GM08714 (cell line): ENCODE measurements at regions not wholly inside any gene's neighbourhood (a gene's known extent, or its start where the extent isn't known, plus 50 kb on each side); places are given as distances from the start of the nearest gene placed in this dataset.
"Not testable (repeated sequence)": the region's sequence is repeated elsewhere in the genome, so short reads cannot be mapped to it uniquely, and the experiment has no call there.

Source experiments
- H3K4me3 ChIP-seq: fragments of 200-500 bp; sonication (Bioruptor generic); 2 replicates; pipeline ENCODE4 v1.5.1; 2014; ENCODE audit warnings: mild to moderate bottlenecking, low read length, inconsistent platforms
- ZNF274 ChIP-seq: IDR thresholded peaks from 2 replicates; pipeline ENCODE4 v1.6.1; 2012; ENCODE audit warnings: mild to moderate bottlenecking, low read depth, low read length

GRCh38 chr21:17128132-17128531, 384.7 kb upstream of the CXADR start:
- no peak overlapping the region for H3K4me3 ChIP-seq
- TF ChIP-seq ZNF274 = no peak

DNA sequence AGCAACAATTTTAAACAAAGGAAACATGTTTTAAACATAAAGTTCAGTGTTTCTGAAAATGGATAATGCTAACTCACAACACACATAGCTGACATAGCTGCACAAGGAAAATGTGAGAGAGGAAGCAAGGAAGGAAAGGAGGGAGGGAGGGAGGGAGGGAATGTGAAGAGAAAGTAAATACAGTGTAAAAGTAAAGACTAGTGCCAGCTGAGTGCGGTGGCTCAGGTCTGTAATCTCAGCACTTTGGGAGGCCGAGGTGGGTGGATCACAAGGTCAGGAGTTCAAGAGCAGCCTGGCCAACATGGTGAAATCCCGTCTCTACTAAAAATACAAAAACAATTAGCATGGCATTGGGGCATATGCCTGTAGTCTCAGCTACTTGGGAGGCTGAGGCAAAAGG, 373.7 kb upstream of the CXADR start:
- not testable (repeated sequence) for H3K4me3 ChIP-seq

- TF ChIP-seq ZNF274 = no peak
- no peak overlapping the region for H3K4me3 ChIP-seq
Measured at GRCh38 chr21:17139696-17140095, 373.1 kb upstream of the CXADR start.

- TF ChIP-seq ZNF274 = no peak
- H3K4me3 ChIP-seq = no peak overlapping the region
Measured at GRCh38 chr21:17146426-17146825, 366.4 kb upstream of the CXADR start.

DNA sequence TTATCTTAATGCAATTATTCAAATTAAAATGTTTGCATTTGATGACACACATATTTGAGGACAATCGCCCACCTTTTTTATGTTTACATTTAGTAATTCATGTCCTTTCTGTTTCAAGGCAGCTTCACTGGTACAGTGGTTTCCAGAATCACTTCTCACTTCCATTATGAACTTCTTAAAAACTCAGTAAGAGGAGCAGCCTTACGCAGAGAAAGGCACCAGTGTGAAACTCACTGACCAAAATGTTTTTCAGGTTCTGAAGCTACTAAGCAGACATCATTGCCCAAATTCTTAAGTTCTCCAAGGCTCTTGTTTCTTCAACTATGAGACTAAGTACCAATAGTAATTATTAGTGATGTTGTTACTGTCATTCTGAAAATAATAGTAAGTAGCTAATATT, 353.1 kb upstream of the CXADR start:
- H3K4me3 ChIP-seq = no peak overlapping the region
- no peak for TF ChIP-seq ZNF274

DNA sequence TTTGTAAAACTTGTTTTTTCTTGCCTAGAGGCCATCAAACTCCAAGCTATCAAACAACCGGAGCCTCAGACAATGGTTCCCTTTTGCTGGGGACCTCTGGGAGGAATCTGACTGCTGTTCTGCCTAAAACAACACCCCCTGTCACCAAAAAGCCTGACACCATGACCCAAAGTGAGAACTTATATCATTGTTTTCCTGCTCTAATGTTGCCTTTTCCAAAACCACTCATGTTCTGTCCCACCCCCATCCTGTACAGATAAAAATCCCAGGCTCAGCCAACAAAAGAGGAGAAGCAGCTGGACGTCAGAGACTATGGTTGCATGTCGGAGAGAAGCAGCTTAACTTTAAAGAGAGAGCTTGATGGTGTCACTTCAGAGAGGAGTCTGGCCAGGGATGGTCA, 327.2 kb upstream of the CXADR start:
- TF ChIP-seq ZNF274 = no peak
- no peak overlapping the region for H3K4me3 ChIP-seq

DNA sequence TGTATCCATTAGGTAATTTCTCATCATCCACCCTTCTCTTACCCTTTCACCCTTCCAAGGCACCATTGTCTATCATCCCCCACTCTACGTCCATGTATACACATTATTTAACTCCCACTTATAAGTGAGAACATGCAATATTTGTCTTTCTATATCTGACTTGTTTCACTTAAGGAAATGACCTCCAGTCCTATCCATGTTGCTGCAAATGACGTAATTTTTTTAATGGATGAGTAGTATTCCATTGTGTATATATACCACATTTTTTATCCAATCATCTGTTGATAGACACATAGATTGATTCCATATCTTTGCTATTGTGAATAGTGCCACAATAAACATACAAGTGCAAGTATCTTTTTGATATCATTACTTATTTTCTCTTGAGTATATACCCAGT, 322.9 kb upstream of the CXADR start:
- H3K4me3 ChIP-seq = no peak overlapping the region
- no peak for TF ChIP-seq ZNF274

DNA sequence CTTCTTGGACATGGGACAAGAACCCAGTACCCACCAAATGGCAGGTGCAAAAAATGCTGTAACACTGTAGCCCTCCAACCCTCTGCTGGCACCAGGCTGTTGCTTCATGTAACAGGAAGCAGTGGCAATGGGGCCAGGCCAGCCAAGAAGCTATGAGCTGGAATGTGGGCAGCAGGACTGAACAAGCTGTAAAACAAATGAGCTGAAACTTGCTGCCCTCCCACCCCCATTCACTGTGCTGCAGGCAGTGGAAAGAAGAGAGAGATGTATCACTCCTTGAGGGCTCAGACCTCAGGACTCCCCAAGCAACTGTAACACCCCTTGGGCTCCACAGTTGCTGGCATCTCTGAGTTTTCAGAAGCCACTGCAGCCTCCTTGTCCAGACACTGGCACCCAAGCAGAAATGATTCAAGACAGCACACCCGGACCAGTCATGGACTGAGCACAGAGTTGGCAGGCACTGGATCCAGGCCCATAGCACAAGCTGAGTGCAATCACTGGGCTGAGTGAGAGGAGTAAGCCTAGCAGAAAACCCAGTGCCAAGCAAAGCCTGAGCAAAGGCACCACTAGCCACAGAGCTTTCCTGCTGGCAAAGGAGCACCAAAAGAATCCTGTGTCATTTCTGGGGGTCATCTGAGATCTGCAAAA, 321.4 kb upstream of the CXADR start:
- no peak for TF ChIP-seq ZNF274
- no peak overlapping the region for H3K4me3 ChIP-seq

- H3K4me3 ChIP-seq = no peak overlapping the region
- no peak for TF ChIP-seq ZNF274
Measured at GRCh38 chr21:17195351-17195750, 317.5 kb upstream of the CXADR start.

GRCh38 chr21:17195976-17196375, 316.9 kb upstream of the CXADR start:
- no peak for TF ChIP-seq ZNF274
- H3K4me3 ChIP-seq = no peak overlapping the region

- H3K4me3 ChIP-seq = no peak overlapping the region
- TF ChIP-seq ZNF274 = no peak
Measured at GRCh38 chr21:17196623-17197022, 316.2 kb upstream of the CXADR start.

DNA sequence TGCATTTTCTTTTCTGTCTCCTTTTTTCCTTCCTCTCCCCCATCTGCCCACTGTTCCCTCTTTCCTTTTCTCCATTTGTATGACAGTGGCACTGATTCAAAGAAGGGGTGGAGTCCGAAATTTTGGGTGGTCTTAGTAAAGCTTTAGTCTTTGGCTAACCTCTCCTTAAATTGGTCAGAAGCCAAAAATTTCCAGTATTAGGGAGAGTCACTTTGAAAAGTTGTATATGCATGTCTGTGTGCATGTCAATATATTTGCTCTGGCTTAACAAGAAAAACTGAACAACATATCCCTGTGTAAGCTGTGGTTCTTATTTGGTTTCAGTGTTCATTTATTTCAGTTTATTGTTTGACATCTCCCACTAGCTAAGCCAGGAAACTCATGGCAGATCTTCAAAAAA, 314.8 kb upstream of the CXADR start:
- no peak overlapping the region for H3K4me3 ChIP-seq
- no peak for TF ChIP-seq ZNF274

- TF ChIP-seq ZNF274 = no peak
- H3K4me3 ChIP-seq = no peak overlapping the region
Measured at GRCh38 chr21:17200250-17200649, 312.6 kb upstream of the CXADR start.

- H3K4me3 ChIP-seq = no peak overlapping the region
- TF ChIP-seq ZNF274 = no peak
Measured at GRCh38 chr21:17201741-17202260, 311.0 kb upstream of the CXADR start.

- TF ChIP-seq ZNF274 = no peak
- no peak overlapping the region for H3K4me3 ChIP-seq
Measured at GRCh38 chr21:17214801-17215200, 298.0 kb upstream of the CXADR start.

- H3K4me3 ChIP-seq = not testable (repeated sequence)
Measured at GRCh38 chr21:17219050-17219449, 293.8 kb upstream of the CXADR start.

DNA sequence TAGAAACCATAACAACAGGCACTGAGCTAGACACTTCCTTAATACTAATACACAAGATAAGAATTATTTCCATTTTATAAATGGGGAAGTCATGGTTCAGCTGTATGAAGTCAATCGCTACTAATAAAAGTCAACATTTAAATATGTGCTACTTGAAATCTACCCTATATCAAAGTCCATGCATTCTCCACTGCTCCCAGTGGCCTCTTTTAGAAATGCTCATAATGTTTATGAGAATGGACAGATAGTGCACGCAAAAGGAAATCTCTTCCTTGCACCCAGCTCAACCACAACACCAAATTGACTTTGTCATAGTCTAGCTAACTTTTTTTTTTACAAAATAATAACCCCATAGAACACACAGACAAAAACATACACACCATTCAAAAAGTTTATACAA, 281.7 kb upstream of the CXADR start:
- no peak for TF ChIP-seq ZNF274
- no peak overlapping the region for H3K4me3 ChIP-seq
